ENCODE measurements at regions not wholly inside any gene's neighbourhood (a gene's known extent, or its start where the extent isn't known, plus 50 kb on each side); places are given as distances from the start of the nearest gene placed in this dataset.
A peak's percentile ranks its signal among the peaks of the same experiment; 100 is the strongest.

GRCh38 chr1:190599670-190600069 is 122.0 kb upstream of the BRINP3 start:
- Histone ChIP-seq H3K4me1 (ENCODE audit: control insufficient read depth, insufficient read depth, low read length) (no peaks in the 10 kb centered on the region), H3K4me3 (ENCODE audit: low read length) (no peak overlapping the region), H3K36me3 (ENCODE audit: control insufficient read depth, insufficient read depth, low read length, severe bottlenecking) (no peaks in the 10 kb centered on the region), H3K27me3 (replicated peaks; ENCODE audit: control insufficient read depth, insufficient read depth, low read length) (no peaks in the 10 kb centered on the region), H3K9ac (ENCODE audit: low read length) (no peak overlapping the region), H3K9me3 (ENCODE audit: control insufficient read depth, low read length) (no peaks in the 10 kb centered on the region)
- no peak for DNase-seq (ENCODE audit: low read depth)

GRCh38 chr1:190602325-190602724 is 124.7 kb upstream of the BRINP3 start:
- no peaks in the 10 kb centered on the region for H3K9me3 ChIP-seq (ENCODE audit: control insufficient read depth, low read length)
- H3K4me3 ChIP-seq (ENCODE audit: low read length) = no peak overlapping the region
- no peak for DNase-seq (ENCODE audit: low read depth)
- H3K36me3 ChIP-seq (ENCODE audit: control insufficient read depth, insufficient read depth, low read length, severe bottlenecking) = no peaks in the 10 kb centered on the region
- no peaks in the 10 kb centered on the region for H3K27me3 ChIP-seq (replicated peaks; ENCODE audit: control insufficient read depth, insufficient read depth, low read length)
- H3K9ac ChIP-seq (ENCODE audit: low read length) = no peak overlapping the region
- H3K4me1 ChIP-seq (ENCODE audit: control insufficient read depth, insufficient read depth, low read length) = no peaks in the 10 kb centered on the region

- Histone ChIP-seq H3K9me3 (ENCODE audit: control insufficient read depth, low read length) (no peaks in the 10 kb centered on the region), H3K36me3 (ENCODE audit: control insufficient read depth, insufficient read depth, low read length, severe bottlenecking) (no peaks in the 10 kb centered on the region), H3K27me3 (replicated peaks; ENCODE audit: control insufficient read depth, insufficient read depth, low read length) (no peaks in the 10 kb centered on the region), H3K4me3 (ENCODE audit: low read length) (no peak overlapping the region), H3K4me1 (ENCODE audit: control insufficient read depth, insufficient read depth, low read length) (no peaks in the 10 kb centered on the region), H3K9ac (ENCODE audit: low read length) (no peak overlapping the region)
- no peak for DNase-seq (ENCODE audit: low read depth)
These were observed 130.6 kb upstream of the BRINP3 start for GRCh38 chr1:190608282-190608681.

- Histone ChIP-seq H3K4me1 (ENCODE audit: control insufficient read depth, insufficient read depth, low read length) (no peaks in the 10 kb centered on the region), H3K36me3 (ENCODE audit: control insufficient read depth, insufficient read depth, low read length, severe bottlenecking) (no peaks in the 10 kb centered on the region), H3K4me3 (ENCODE audit: low read length) (no peak overlapping the region), H3K9me3 (ENCODE audit: control insufficient read depth, low read length) (no peaks in the 10 kb centered on the region), H3K27me3 (replicated peaks; ENCODE audit: control insufficient read depth, insufficient read depth, low read length) (no peaks in the 10 kb centered on the region), H3K9ac (ENCODE audit: low read length) (no peak overlapping the region)
- no peak for DNase-seq (ENCODE audit: low read depth)
These were observed 138.2 kb upstream of the BRINP3 start for GRCh38 chr1:190615818-190616217.

GRCh38 chr1:190616235-190616634 is 138.6 kb upstream of the BRINP3 start:
- no peaks in the 10 kb centered on the region for H3K9me3 ChIP-seq (ENCODE audit: control insufficient read depth, low read length)
- no peaks in the 10 kb centered on the region for H3K36me3 ChIP-seq (ENCODE audit: control insufficient read depth, insufficient read depth, low read length, severe bottlenecking)
- no peaks in the 10 kb centered on the region for H3K27me3 ChIP-seq (replicated peaks; ENCODE audit: control insufficient read depth, insufficient read depth, low read length)
- DNase-seq (ENCODE audit: low read depth) = peak; percentile 14
- no peak overlapping the region for H3K9ac ChIP-seq (ENCODE audit: low read length)
- H3K4me3 ChIP-seq (ENCODE audit: low read length) = no peak overlapping the region
- no peaks in the 10 kb centered on the region for H3K4me1 ChIP-seq (ENCODE audit: control insufficient read depth, insufficient read depth, low read length)

GRCh38 chr1:190619724-190620123 is 142.1 kb upstream of the BRINP3 start:
- peak; percentile 33 for DNase-seq (ENCODE audit: low read depth)
- H3K27me3 ChIP-seq (replicated peaks; ENCODE audit: control insufficient read depth, insufficient read depth, low read length) = no peaks in the 10 kb centered on the region
- no peaks in the 10 kb centered on the region for H3K36me3 ChIP-seq (ENCODE audit: control insufficient read depth, insufficient read depth, low read length, severe bottlenecking)
- H3K4me1 ChIP-seq (ENCODE audit: control insufficient read depth, insufficient read depth, low read length) = no peaks in the 10 kb centered on the region
- no peak overlapping the region for H3K4me3 ChIP-seq (ENCODE audit: low read length)
- H3K9me3 ChIP-seq (ENCODE audit: control insufficient read depth, low read length) = no peaks in the 10 kb centered on the region
- no peak overlapping the region for H3K9ac ChIP-seq (ENCODE audit: low read length)

DNA sequence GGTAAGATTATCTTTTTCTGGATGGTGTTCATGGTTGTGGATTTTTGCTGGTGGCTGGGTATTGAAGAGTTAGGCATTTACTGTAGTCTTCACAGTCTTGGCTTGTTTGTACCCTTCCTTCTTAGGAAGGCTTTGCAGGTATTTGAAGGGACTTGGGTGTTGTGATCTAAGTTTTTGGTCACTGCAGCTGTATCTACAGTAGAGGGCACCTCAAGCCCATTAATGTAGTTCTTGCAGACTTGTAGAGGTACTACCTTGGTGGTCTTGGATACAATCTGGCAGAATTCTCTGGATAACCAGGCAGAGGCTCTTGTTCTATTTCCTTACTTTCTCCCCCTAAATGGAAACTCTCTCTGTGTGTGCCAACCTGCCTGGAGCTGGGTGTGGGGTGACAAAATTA is 155.8 kb upstream of the BRINP3 start:
- DNase-seq (ENCODE audit: low read depth) = no peak
- Histone ChIP-seq H3K4me1 (ENCODE audit: control insufficient read depth, insufficient read depth, low read length) (no peaks in the 10 kb centered on the region), H3K4me3 (ENCODE audit: low read length) (no peak overlapping the region), H3K9ac (ENCODE audit: low read length) (no peak overlapping the region), H3K36me3 (ENCODE audit: control insufficient read depth, insufficient read depth, low read length, severe bottlenecking) (no peaks in the 10 kb centered on the region), H3K27me3 (replicated peaks; ENCODE audit: control insufficient read depth, insufficient read depth, low read length) (no peaks in the 10 kb centered on the region), H3K9me3 (ENCODE audit: control insufficient read depth, low read length) (peaks cover 6% of the 10 kb centered on the region)

DNA sequence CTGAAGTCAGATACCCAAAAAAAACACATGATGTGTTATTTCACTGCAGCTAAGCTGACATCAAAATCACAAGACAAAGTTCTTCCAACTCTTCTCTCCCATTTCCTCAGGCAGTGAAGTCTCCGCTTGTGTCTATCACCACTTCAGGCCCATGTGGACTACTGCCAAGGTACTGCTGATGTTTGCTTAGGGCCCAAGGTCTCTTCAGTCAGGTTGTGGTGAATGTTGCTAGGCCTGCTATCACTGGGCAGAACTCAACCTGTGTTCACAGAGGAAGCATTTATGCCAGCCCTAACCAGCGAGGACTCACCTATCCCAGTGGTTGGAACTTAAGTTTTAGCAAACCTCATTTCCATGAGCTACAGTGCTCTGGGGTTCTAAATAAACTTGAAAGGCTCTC is 156.5 kb upstream of the BRINP3 start:
- Histone ChIP-seq H3K4me3 (ENCODE audit: low read length) (no peak overlapping the region), H3K27me3 (replicated peaks; ENCODE audit: control insufficient read depth, insufficient read depth, low read length) (no peaks in the 10 kb centered on the region), H3K9ac (ENCODE audit: low read length) (no peak overlapping the region), H3K36me3 (ENCODE audit: control insufficient read depth, insufficient read depth, low read length, severe bottlenecking) (no peaks in the 10 kb centered on the region), H3K9me3 (ENCODE audit: control insufficient read depth, low read length) (peaks cover 4% of the 10 kb centered on the region), H3K4me1 (ENCODE audit: control insufficient read depth, insufficient read depth, low read length) (no peaks in the 10 kb centered on the region)
- no peak for DNase-seq (ENCODE audit: low read depth)

GRCh38 chr1:190649553-190649952 is 171.9 kb upstream of the BRINP3 start:
- no peaks in the 10 kb centered on the region for H3K9me3 ChIP-seq (ENCODE audit: control insufficient read depth, low read length)
- no peaks in the 10 kb centered on the region for H3K36me3 ChIP-seq (ENCODE audit: control insufficient read depth, insufficient read depth, low read length, severe bottlenecking)
- no peaks in the 10 kb centered on the region for H3K4me1 ChIP-seq (ENCODE audit: control insufficient read depth, insufficient read depth, low read length)
- H3K9ac ChIP-seq (ENCODE audit: low read length) = no peak overlapping the region
- H3K27me3 ChIP-seq (replicated peaks; ENCODE audit: control insufficient read depth, insufficient read depth, low read length) = no peaks in the 10 kb centered on the region
- H3K4me3 ChIP-seq (ENCODE audit: low read length) = no peak overlapping the region
- DNase-seq (ENCODE audit: low read depth) = no peak

- Histone ChIP-seq H3K36me3 (ENCODE audit: control insufficient read depth, insufficient read depth, low read length, severe bottlenecking) (no peaks in the 10 kb centered on the region), H3K9ac (ENCODE audit: low read length) (no peak overlapping the region), H3K9me3 (ENCODE audit: control insufficient read depth, low read length) (no peaks in the 10 kb centered on the region), H3K4me1 (ENCODE audit: control insufficient read depth, insufficient read depth, low read length) (no peaks in the 10 kb centered on the region), H3K27me3 (replicated peaks; ENCODE audit: control insufficient read depth, insufficient read depth, low read length) (no peaks in the 10 kb centered on the region), H3K4me3 (ENCODE audit: low read length) (no peak overlapping the region)
- DNase-seq (ENCODE audit: low read depth) = no peak
These were observed 181.2 kb upstream of the BRINP3 start for GRCh38 chr1:190658907-190659306.

DNA sequence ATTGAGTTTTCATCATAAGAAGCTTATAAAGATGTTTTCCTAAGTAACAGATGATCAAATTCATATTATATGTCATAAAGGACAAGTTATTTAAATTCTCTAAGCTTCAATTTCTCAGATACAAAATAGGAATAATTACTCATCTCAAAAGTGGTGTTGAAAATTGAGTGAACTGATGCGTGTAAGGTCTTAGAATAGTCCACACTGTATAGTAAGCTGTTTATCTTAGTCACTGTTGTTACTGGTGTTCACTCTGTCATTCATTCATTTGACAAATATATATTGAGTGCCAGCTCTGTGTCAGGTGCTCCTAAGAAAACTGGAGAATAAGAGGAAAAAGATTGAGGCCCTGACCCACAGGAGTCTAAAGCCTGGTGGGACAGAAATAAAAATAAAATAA is 186.3 kb upstream of the BRINP3 start:
- no peaks in the 10 kb centered on the region for H3K36me3 ChIP-seq (ENCODE audit: control insufficient read depth, insufficient read depth, low read length, severe bottlenecking)
- no peaks in the 10 kb centered on the region for H3K4me1 ChIP-seq (ENCODE audit: control insufficient read depth, insufficient read depth, low read length)
- H3K9ac ChIP-seq (ENCODE audit: low read length) = no peak overlapping the region
- H3K27me3 ChIP-seq (replicated peaks; ENCODE audit: control insufficient read depth, insufficient read depth, low read length) = no peaks in the 10 kb centered on the region
- no peaks in the 10 kb centered on the region for H3K9me3 ChIP-seq (ENCODE audit: control insufficient read depth, low read length)
- no peak for DNase-seq (ENCODE audit: low read depth)
- no peak overlapping the region for H3K4me3 ChIP-seq (ENCODE audit: low read length)

DNA sequence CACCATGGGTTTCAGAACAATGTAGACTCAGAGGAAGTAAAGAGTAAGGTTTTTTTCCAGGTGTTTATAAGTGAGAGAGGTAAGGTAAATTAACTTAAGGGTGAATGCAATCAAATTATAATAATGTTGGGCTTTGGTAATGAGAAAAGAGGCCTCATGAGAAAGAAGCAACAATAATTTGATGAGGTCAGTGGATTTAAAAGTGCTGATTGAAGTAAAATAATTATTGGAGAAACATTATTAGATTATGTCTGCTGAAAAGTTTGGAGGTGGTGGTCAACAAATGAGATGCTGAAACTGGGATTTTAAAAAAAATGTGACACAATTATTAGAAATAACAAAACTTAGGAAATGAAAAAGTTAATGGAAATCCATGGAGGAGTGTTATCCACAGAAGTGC is 187.4 kb upstream of the BRINP3 start:
- no peaks in the 10 kb centered on the region for H3K27me3 ChIP-seq (replicated peaks; ENCODE audit: control insufficient read depth, insufficient read depth, low read length)
- no peak overlapping the region for H3K4me3 ChIP-seq (ENCODE audit: low read length)
- no peaks in the 10 kb centered on the region for H3K9me3 ChIP-seq (ENCODE audit: control insufficient read depth, low read length)
- H3K9ac ChIP-seq (ENCODE audit: low read length) = no peak overlapping the region
- H3K4me1 ChIP-seq (ENCODE audit: control insufficient read depth, insufficient read depth, low read length) = no peaks in the 10 kb centered on the region
- DNase-seq (ENCODE audit: low read depth) = no peak
- no peaks in the 10 kb centered on the region for H3K36me3 ChIP-seq (ENCODE audit: control insufficient read depth, insufficient read depth, low read length, severe bottlenecking)
